ENCODE measurements at regions not wholly inside any gene's neighbourhood (a gene's known extent, or its start where the extent isn't known, plus 50 kb on each side); places are given as distances from the start of the nearest gene placed in this dataset.

DNA sequence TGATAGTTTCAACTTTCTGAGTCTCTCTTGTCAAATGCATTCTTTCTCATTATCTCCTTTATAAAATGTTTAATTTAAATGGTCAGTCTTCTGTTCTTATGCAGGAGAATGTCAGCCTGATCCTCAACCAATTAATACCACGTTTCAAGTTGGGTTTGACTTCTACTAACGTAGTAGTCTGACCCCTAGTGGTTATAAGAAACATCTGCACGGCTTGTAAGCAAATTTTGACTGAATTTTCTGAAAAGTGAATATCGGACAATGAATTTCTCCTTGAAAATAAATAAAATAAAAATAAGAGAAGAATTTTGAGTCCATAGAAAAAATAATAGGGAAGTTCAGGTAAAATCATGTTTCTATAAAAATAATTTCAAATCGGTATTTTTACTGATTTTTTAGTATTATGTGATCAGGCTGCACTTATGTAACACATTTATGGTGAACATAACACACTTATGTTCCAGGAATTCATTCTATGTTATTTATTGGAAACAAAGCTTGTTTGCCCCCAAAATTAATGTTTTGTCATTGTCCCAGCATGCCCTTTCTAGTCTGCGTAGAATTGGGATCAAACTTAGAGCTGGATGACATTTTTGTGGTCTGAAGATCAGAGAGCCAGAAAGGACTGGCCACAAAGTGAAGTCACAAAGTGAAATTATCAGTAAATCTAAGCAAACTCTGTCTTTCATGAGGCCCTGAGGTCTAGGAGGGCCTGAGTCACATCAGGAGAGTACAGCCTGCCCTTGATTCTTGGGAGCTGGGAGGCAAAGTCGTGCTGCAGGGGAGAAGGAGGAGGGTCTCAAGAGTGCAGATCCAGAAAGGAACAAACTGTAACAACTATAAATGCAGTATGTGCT is 101.2 kb upstream of the STXBP6 start:
- peak; percentile 61 for DNase-seq (ENCODE audit: low read depth)

DNA sequence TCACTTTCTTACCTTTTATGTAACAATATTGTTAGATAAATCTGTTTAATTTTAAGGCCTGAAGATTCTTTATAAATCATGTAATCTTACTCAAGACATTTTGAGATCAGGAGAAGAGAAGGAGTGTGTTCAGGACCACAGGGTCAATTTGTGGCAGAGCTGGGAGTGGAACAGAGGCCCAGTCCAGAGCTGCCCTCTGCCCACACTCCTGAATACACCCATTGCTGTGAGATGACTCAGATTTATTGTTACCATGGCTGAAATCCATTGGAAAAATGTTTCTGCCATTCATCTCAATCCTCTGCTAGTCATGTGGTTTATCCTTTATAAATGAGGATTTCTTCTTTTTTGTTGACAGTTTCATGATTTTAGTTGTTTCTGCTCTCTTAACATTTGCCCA is 100.5 kb upstream of the STXBP6 start:
- DNase-seq (ENCODE audit: low read depth), result no peak

DNA sequence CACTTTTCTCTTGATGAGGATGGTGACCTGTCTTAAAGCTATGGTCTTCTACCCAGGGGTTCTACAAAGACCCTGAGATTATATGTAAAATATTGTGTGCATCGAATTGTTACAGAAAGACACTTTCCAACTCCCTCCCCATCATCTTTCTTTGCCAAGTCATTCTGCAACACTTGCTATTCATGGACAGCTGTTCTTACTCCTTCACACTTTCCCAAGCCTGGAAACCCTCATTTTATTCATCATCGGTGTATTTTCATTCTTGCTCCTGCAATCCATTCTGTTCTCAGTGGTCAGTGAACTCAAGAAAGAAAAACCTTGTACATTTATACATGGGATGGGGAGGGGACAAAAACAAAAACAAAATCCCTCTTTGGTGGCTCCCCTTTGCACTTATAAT is 90.5 kb upstream of the STXBP6 start:
- DNase-seq (ENCODE audit: low read depth), result no peak

DNA sequence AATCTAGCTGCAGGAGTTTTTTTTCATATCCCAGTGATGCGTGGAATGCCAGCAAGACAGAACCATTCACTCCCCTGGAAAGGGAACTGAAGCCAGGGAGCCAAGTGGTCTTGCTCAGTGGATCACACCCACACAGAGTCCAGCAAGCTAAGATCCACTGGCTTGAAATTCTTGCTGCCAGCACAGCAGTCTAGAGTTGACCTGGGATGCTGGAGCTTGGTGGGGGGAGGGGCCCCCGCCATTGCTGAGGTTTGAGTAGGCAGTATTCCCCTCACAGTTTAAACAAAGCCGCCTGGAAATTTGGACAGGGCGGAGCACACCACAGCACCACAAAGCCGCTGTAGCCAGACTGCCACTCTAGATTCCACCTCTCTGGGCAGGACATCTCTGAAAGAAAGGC is 86.9 kb upstream of the STXBP6 start:
- no peak for DNase-seq (ENCODE audit: low read depth)

DNA sequence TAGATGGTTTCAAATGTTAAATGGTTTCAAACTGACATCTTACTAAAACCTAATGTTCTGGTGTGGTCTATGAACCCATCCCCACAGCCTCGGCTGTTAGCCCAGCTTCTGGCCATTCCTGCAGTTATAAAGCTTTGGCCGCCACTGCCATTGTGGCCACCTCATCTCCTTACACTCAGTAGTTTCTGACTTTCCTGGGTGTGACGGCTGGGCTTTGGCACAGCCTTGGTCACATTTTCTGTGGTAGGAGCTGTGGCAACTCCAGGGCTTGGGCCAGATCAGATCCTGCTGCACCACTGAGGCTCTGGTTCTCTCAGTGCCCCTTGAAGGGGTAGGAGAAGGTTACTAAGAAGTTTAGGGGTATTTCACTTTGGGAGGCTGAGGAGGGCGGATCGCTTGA is 84.2 kb upstream of the STXBP6 start:
- no peak for DNase-seq (ENCODE audit: low read depth)

DNA sequence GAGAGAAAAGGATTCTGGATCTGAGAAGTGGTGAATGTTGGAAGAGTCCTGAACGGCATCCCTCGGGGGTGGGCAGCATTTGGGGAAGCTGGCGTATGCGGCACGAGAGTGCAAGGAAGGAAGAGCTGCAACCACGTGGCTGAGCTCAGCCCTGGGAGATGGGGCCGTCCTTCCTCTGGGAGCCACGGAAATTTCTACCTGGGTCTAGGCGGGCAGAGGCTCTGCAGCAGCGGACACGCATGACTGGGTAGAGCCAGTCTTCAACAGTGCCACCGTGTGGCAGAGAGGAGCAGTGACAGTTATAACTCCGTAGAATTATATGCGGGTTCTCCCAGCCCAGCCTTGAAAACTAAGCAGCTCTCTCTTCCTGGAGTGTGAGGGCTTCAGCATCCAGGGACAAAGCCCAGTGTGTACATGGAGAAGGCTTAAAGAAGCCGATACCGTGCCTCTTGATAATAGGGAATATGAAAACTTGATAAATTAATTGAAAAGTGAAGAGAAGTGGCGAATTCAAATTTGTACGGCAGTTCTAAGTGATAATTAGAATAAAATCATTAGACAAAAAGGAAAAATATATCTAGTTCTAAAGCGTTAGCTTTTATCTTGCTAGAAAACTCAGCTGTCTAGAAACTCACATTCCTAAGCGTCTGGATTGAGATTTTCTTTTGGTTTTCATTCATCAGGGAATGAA is 82.9 kb upstream of the STXBP6 start:
- DNase-seq (ENCODE audit: low read depth), result peak; percentile 51

DNA sequence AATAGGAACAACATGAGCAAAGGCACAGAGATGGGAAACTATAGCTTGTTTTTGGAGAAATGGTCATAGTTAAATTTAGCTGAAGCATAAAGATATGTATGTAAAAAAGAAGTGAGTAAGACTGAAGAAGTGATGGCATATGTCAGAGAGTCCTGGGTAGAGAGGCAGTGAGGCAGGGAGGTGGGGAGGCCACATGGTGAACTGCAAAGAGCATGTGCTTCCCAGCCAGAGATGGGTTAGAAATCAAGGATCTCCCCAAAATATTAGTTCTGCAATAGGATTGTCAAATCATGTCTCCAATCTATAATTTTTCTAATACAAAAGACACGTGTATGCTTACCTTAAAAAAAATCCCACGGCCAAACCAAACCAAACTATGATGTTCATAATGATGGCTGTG is 82.1 kb upstream of the STXBP6 start:
- DNase-seq (ENCODE audit: low read depth), result no peak

DNA sequence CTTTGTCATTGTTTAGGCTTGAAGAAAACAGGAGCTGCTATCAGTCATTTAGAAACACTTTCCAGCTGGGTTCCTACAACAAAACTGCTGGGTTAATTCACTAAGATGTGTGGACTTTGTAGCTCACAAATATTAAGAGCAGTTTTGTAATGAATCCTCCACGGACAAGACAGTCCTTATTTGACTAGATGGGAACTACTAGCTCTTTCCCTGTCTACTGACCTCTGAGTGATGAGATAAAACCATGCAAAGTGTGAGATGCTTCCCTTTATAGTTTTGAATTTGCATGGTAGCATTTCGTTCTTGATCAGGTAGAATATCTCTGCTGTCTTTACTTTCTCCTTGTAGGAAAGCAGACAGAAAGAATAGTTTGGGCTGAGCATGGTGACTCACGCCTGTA is 72.9 kb upstream of the STXBP6 start:
- DNase-seq (ENCODE audit: low read depth), result no peak

DNA sequence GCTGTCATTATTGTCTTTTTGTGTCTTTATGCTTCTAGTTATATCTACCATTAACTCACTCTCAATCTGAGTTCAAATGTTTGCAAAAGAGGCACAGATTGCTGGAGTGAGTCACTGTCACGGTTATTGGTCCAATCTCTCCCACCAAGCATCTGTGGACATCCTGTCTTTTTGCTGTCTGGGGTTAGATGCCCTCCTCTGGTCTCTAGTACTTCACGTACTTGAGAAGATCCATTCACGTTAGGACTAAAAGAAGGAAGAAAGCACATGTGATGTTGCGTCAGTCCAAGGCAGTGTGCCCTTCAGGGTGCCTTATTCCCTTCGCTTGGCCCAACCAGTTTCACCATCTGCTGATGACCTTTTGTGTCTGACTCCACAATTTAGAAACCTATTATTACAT is 72.3 kb upstream of the STXBP6 start:
- DNase-seq (ENCODE audit: low read depth), result peak; percentile 7

DNA sequence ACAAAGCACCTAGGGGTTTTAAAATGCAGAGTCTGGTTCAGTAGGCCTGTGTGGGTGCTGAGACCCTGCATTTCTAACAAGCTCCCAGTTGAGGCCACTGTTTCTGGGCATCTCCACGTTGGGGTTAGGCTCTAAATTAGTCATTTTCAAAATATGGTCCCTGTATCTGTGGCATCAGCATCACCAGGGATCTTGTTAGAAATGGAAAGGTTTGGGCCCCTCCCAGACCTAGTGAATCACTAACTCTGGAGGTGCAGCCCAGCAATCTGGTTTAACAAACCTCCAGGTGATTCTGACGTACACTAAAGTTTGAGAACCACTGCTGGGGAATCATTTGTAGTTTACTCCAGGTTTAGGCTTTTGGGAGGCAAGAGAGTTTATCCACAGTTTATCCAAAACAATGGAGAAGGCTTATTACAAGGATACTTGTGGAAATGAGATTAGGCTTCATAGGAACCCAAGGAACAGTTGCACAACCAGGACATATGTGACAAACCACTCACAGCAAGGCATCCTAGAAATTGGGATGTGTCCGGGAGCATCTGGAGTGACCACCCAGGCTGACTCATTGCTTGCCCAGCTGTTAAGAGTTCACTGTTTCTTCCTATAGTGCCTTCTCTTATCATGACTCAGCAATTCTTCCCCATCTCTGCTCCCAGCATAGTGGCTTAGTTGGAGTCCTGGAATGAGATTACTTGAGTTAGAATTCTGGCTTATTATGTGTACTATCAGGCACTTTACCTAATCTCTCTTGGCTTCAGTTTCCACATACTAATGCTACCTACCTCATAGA is 71.6 kb upstream of the STXBP6 start:
- peak; percentile 62 for DNase-seq (ENCODE audit: low read depth)

DNA sequence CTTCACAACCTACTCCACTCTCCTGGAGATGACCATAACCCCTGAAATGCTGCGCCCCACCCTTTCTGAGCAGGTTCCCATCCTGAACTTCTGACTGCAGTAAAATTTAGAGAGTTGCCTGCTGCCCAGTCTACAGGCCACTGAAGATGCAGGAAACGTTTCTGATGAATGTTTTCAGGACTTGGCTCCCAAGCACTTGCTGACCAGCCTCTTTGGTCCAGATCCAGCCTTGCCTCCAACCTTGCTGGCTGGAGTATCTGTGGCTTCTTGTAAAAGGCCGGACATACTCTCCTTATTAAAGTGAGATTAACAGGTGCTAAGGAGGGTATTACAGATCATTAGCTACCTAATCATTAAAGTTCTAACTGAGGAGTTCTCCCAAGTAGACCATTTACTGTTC is 70.3 kb upstream of the STXBP6 start:
- DNase-seq (ENCODE audit: low read depth), result no peak

DNA sequence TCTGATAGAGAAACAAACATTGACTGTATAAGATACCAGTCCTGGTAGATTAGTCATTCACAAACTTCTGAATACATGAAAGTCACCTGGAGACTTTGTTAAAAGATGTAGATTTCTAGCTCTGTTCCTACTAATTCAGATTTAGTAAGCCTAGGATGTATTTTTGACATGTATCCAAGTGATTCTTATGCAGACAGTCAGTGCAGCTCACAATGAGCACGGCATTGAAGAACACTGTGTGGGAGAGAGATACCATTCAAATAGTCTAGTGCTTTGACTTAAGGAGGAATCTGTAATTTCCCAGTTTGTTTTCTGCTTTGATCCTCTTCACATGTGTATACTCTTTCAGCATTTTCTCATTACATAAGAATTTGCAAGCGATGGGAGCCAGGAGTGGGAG is 68.7 kb upstream of the STXBP6 start:
- no peak for DNase-seq (ENCODE audit: low read depth)

DNA sequence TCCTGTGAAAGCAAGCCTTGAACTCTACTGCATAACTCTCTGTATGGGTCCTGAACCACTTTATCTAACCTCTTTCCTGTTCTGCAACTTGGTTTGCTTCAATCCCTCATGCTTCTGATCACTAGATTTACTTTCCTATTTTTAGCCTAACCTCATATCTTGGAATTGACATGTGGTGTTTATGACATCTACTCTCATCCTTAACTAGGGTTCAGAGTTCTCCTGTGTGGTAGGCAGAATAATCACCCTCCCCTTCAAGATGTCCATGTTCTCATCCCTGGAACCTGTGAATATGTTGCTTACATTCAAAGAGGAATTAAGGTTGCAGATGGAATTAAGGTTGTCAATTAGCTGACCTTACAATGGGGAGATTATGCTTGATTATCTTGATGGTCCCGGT is 67.4 kb upstream of the STXBP6 start:
- no peak for DNase-seq (ENCODE audit: low read depth)

DNA sequence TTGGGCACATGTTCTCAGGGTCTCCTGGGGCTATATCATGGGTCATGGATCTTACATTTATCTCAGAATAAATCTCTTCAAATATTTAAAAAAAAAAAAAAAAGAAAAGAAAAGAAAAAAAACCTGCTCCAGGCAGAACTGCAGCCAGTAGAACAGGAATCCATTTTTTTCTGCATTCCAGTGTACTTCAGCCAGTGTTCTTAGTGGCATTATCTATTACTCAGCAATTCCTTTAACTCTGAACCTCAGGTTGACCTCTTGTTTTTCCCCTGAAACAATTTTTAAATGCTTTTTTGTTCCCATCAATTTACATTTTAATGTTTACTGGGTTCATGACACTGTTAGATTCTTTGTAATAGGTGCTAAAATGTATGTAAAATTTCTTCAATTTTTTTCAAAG is 66.7 kb upstream of the STXBP6 start:
- DNase-seq (ENCODE audit: low read depth), result no peak

DNA sequence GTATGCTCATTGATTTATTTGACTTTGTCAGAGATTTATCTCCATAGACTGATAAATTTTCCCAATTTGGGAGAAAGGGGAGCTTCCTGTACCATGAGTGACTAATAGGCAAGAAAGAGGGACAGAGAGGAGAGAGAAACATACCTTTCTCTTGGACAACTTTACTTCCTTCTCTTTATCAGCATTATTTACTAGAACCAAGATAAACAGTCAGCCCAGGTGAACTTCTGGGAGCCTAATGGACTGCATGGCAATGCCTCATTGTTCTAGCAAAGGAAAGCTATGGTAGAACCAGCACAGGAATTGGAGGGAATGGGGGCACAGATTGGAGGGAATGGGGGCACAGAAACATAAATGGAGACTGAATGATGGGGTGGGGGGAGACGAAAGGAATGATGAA is 63.4 kb upstream of the STXBP6 start:
- DNase-seq (ENCODE audit: low read depth), result no peak

DNA sequence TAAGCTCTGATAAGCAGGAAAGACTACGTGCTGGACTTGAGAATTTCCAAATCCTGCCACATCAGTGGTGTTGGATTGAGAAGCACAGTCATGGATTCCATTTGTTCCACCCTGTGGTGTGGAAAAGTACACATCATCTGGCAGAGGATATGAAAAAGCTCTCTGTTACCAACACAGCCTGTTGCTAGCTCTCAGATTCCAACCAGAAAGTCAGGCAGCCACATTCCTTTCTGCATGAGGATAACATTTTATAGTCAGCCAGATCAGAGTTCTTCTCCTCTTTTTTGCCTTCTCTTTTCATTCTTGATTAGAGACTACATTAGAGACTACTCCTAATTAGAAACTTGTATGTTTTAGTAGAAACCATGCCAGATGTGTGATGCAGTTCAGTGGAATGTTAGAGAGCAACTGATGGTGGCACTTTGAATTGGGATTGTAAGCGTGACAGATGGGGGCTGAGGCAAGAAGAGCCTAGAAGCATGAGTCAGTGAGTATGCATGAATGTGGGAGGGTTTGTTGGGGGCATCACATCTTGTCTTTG is 61.2 kb upstream of the STXBP6 start:
- peak; percentile 73 for DNase-seq (ENCODE audit: low read depth)

DNA sequence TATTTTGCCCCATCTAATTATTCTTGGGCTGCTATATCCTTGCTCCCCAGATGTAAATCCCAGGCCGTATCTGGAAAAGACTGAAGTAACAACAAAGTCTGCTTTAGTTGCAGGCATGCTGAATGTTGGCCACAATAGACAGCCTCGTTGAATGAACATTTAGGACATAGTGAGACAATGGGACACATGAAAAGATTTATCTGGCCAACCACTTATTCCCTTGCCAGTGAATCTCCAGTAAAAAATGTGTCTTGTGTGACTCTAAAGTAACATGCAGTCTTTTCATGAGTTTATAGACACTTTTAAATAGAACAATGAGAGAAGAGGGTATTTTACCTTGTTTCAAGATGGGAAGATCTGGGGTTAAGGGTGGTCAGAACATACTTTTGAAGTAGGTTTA is 60.2 kb upstream of the STXBP6 start:
- DNase-seq (ENCODE audit: low read depth), result no peak

DNA sequence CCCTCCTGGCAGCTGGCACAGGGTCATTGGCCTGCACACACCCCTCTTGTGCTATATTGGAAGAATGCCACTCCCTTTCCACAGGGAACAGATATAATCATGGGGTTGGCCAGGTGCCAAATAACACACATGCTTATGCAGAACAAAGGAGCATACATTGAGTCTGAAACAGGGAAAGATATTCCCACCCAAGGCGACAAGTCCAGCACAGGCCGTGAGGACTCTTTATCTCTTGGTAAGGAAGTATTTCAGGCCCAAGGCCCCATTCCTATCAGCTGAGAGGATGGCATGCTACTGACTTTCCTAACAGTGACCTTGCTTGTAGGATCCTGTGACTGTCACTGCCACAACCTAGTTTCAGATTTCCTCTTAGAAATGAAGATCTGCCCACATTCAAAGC is 59.0 kb upstream of the STXBP6 start:
- no peak for DNase-seq (ENCODE audit: low read depth)

DNA sequence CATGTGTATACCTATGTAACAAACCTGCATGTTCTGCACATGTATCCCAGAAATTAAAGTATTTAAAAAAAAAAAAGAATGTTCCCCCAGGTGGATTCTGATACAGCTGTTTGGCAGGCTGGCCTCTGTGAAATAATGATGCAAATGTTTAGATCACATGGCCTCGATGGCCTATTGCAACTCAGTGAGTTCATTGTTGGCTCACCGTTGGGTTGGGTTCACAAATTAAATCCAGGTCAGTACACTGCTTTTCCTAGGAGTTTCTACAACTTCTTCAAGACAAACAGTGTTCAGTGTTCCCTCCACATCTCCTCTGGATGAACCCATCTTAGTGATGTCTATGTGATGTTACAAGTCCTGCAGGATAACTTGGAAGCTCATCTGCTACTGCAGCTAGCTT is 58.3 kb upstream of the STXBP6 start:
- DNase-seq (ENCODE audit: low read depth), result no peak

DNA sequence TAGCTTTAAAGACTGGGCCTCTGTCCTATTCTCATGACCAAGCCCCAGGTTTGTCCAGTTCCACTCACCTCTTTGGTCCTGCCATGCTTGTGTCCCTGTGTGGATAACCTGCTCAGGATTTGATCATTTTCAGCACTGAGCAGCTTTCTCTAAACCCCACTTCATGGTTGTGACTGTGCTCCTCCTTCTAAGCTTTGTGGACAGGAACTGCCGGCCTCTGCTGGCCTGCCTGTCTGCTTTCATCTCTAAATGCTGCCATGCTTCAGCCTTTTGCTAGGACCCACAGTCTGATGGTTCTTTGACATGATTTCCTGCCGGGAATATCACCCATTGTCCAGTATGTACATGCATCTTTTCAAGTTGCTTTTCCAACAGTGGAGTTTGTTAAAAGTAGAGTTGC is 53.9 kb upstream of the STXBP6 start:
- no peak for DNase-seq (ENCODE audit: low read depth)

DNA sequence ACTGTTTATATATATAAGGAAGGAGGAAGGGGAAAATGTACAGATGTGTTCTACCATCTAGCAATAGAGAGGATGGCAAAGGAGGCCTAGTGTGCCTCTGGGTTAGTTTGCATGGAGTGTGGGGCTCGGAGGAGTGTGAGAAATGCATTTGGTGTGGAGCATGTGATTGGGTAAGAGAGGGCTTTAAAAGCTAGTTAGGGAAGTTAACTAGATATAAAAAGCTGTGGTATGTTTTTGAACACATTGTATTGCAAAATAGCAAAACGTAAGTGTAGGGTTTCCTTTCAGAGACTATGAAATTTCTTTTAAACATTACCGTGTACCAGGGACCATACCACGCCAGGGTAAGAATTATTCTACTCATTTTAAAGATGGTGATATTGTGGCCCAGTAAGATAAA is 53.3 kb upstream of the STXBP6 start:
- DNase-seq (ENCODE audit: low read depth), result no peak

DNA sequence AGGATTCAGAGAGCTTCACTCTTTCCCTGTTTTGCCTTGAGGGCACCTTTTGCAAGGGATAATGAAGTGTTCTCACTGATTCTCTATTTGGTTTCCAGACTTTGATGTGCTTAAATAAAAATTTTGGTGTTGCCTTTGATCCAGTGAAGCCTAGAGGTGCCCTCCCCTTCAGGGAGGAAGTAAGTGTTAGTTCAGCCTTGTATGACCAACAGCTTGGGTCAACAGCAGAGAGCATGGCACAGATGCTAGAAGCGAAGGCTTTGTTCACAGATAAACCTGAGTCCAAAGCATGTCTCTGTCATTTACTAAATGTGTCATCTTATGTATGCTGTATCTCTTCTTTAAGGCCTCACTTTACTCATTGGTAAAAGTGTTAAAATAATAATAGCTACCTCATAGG is 52.8 kb upstream of the STXBP6 start:
- DNase-seq (ENCODE audit: low read depth), result no peak

DNA sequence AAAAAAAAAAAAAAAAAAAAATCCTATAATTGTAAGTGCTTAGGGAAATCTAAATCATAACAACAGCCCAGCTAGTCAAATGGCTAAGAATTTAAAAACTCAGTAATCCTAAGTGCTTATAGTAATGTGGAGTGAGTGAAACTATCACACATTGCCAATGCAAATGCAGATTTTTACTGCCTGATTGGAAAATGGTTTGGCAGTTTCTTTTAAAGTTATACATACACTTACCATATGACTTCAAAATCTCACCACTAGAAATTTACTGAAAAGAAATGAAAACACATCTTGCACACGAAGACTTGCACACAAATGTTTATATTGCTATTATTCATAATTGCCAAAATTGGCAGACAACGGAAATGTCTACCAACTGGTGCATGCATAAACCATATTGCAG is 51.3 kb upstream of the STXBP6 start:
- no peak for DNase-seq (ENCODE audit: low read depth)
